ENCODE measurements at regions not wholly inside any gene's neighbourhood (a gene's known extent, or its start where the extent isn't known, plus 50 kb on each side); places are given as distances from the start of the nearest gene placed in this dataset.

DNA sequence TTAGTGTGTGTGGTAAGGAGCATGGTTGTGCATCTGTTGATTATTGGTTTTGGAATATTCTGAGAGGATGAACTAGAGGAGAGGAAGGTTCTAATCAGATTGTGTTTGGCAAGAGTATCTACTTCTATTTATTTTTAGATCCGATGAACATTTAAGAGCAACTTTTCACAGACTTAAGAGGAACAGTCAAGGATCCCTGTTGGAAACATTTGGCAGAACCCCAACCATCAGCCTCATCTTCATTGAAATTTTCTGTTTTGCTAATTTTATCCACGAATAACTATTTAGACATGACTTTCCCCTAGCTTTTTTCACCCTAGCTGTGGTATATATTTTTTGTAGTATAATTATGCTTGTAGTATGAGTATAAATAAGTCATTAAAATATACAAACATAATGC is 868.5 kb downstream of the MAT2B start:
- ChIA-PET CTCF (no interaction called here), POLR2A (no interaction called here)
- no peaks in the 10 kb centered on the region for H3K27me3 Mint-ChIP-seq (ENCODE audit: low read depth)
- DNase-seq (ENCODE audit: low spot score) (no peak), ATAC-seq (no peak)
- H3K36me3 Mint-ChIP-seq: no peaks in the 10 kb centered on the region
- TF ChIP-seq, protein P1, sequence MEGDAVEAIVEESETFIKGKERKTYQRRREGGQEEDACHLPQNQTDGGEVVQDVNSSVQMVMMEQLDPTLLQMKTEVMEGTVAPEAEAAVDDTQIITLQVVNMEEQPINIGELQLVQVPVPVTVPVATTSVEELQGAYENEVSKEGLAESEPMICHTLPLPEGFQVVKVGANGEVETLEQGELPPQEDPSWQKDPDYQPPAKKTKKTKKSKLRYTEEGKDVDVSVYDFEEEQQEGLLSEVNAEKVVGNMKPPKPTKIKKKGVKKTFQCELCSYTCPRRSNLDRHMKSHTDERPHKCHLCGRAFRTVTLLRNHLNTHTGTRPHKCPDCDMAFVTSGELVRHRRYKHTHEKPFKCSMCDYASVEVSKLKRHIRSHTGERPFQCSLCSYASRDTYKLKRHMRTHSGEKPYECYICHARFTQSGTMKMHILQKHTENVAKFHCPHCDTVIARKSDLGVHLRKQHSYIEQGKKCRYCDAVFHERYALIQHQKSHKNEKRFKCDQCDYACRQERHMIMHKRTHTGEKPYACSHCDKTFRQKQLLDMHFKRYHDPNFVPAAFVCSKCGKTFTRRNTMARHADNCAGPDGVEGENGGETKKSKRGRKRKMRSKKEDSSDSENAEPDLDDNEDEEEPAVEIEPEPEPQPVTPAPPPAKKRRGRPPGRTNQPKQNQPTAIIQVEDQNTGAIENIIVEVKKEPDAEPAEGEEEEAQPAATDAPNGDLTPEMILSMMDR (IDR thresholded peaks at IDR 0.05): no peak
- TF ChIP-seq ZNF532 (CRISPR knock-in tag; IDR thresholded peaks at IDR 0.05; ENCODE audit: borderline replicate concordance) (no peak), ZBTB21 (CRISPR knock-in tag; IDR thresholded peaks at IDR 0.05; ENCODE audit: borderline replicate concordance) (no peak), AFF4 (CRISPR knock-in tag; IDR thresholded peaks at IDR 0.05; ENCODE audit: borderline replicate concordance) (no peak), ESRRA (CRISPR knock-in tag; IDR thresholded peaks at IDR 0.05; ENCODE audit: borderline replicate concordance) (no peak), JAZF1 (CRISPR knock-in tag; IDR thresholded peaks at IDR 0.05) (no peak)
- TF ChIP-seq, protein P2, sequence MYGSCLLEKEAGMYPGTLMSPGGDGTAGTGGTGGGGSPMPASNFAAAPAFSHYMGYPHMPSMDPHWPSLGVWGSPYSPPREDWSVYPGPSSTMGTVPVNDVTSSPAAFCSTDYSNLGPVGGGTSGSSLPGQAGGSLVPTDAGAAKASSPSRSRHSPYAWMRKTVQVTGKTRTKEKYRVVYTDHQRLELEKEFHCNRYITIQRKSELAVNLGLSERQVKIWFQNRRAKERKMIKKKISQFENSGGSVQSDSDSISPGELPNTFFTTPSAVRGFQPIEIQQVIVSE (CRISPR knock-in tag; IDR thresholded peaks at IDR 0.05; ENCODE audit: borderline replicate concordance): no peak
- TF ChIP-seq, protein P3, sequence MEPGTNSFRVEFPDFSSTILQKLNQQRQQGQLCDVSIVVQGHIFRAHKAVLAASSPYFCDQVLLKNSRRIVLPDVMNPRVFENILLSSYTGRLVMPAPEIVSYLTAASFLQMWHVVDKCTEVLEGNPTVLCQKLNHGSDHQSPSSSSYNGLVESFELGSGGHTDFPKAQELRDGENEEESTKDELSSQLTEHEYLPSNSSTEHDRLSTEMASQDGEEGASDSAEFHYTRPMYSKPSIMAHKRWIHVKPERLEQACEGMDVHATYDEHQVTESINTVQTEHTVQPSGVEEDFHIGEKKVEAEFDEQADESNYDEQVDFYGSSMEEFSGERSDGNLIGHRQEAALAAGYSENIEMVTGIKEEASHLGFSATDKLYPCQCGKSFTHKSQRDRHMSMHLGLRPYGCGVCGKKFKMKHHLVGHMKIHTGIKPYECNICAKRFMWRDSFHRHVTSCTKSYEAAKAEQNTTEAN (CRISPR knock-in tag; IDR thresholded peaks at IDR 0.05): no peak
- TF ChIP-seq, protein P4, sequence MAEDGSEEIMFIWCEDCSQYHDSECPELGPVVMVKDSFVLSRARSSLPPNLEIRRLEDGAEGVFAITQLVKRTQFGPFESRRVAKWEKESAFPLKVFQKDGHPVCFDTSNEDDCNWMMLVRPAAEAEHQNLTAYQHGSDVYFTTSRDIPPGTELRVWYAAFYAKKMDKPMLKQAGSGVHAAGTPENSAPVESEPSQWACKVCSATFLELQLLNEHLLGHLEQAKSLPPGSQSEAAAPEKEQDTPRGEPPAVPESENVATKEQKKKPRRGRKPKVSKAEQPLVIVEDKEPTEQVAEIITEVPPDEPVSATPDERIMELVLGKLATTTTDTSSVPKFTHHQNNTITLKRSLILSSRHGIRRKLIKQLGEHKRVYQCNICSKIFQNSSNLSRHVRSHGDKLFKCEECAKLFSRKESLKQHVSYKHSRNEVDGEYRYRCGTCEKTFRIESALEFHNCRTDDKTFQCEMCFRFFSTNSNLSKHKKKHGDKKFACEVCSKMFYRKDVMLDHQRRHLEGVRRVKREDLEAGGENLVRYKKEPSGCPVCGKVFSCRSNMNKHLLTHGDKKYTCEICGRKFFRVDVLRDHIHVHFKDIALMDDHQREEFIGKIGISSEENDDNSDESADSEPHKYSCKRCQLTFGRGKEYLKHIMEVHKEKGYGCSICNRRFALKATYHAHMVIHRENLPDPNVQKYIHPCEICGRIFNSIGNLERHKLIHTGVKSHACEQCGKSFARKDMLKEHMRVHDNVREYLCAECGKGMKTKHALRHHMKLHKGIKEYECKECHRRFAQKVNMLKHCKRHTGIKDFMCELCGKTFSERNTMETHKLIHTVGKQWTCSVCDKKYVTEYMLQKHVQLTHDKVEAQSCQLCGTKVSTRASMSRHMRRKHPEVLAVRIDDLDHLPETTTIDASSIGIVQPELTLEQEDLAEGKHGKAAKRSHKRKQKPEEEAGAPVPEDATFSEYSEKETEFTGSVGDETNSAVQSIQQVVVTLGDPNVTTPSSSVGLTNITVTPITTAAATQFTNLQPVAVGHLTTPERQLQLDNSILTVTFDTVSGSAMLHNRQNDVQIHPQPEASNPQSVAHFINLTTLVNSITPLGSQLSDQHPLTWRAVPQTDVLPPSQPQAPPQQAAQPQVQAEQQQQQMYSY (CRISPR knock-in tag; IDR thresholded peaks at IDR 0.05): no peak
- TF ChIP-seq, protein P5, sequence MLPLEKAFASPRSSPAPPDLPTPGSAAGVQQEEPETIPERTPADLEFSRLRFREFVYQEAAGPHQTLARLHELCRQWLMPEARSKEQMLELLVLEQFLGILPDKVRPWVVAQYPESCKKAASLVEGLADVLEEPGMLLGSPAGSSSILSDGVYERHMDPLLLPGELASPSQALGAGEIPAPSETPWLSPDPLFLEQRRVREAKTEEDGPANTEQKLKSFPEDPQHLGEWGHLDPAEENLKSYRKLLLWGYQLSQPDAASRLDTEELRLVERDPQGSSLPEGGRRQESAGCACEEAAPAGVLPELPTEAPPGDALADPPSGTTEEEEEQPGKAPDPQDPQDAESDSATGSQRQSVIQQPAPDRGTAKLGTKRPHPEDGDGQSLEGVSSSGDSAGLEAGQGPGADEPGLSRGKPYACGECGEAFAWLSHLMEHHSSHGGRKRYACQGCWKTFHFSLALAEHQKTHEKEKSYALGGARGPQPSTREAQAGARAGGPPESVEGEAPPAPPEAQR (CRISPR knock-in tag; IDR thresholded peaks at IDR 0.05): no peak
- peaks cover 2% of the 10 kb centered on the region for H3K9me3 Mint-ChIP-seq
- no peak overlapping the region for H3K27ac Mint-ChIP-seq
- H3K4me3 Mint-ChIP-seq: no peak overlapping the region
- H3K4me1 Mint-ChIP-seq: no peaks in the 10 kb centered on the region
